ENCODE measurements at regions not wholly inside any gene's neighbourhood (a gene's known extent, or its start where the extent isn't known, plus 50 kb on each side); places are given as distances from the start of the nearest gene placed in this dataset.
"Not testable (repeated sequence)": the region's sequence is repeated elsewhere in the genome, so short reads cannot be mapped to it uniquely, and the experiment has no call there.

DNA sequence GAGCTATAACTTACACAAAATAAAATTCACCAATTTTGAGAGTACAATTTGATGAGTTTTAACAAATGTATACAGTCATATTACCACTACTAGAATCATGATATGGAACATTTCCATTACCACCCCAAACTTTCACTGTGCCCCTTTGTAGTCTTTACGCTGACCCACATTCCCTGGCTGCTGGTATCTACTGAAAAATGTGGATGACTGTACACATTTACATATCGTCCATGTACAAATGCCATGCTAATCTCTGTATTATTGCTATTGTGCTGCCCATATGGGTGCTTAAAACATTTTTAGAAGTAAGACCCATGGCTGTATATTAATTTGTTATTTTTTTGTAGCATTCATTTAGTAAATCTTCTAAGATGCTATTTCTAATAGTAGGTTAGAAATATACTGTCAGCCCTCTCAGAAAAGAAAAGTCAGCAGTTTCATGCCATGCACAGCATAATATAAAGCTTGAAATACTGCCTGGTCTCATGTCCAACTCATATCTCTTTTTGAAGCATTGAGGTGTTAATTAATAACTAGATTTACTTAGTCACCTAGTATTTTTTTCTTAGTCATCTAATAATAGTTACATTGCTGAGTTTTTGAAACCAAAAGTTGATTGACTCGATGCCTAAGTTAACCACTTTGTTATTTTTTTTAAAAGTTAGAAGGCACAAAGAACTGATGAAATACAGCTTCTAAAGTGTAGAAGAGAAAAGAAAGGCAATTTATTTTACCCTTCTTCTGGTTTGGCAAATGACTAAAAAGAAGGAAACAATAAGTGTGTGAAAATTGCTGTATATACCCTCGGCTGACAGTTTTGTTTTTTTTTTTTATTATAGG lies 188.3 kb upstream of the MEF2C start:
- no peaks in the 10 kb centered on the region for H3K27me3 Mint-ChIP-seq
- no peaks in the 10 kb centered on the region for H3K9me3 Mint-ChIP-seq
- H3K4me1 Mint-ChIP-seq: no peaks in the 10 kb centered on the region
- H3K27ac Mint-ChIP-seq: no peak overlapping the region
- no peak for DNase-seq
- no peak overlapping the region for H3K4me3 Mint-ChIP-seq
- no peaks in the 10 kb centered on the region for H3K36me3 Mint-ChIP-seq

DNA sequence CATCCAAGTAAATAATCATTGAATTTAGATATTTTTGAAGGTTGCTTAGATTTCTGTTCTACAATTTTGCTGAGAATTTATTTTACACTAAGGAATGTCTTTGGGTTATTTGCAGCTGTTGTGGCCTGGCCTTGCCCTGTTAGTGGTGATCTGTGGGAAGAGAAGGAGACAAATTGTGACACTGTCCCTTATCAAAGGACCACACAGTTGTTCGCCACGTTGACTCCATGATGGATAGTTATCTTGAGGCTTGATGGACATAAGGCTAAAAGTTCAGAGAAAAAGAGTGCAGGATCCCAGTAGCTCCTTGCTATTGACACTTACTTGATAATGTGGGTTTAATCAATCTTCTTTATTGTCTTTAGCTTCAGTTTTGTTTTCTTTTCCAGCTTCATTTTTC lies 186.6 kb upstream of the MEF2C start:
- no peak overlapping the region for H3K4me3 Mint-ChIP-seq
- no peak overlapping the region for H3K27ac Mint-ChIP-seq
- no peak for DNase-seq
- no peaks in the 10 kb centered on the region for H3K9me3 Mint-ChIP-seq
- H3K36me3 Mint-ChIP-seq: no peaks in the 10 kb centered on the region
- no peaks in the 10 kb centered on the region for H3K27me3 Mint-ChIP-seq
- no peaks in the 10 kb centered on the region for H3K4me1 Mint-ChIP-seq

DNA sequence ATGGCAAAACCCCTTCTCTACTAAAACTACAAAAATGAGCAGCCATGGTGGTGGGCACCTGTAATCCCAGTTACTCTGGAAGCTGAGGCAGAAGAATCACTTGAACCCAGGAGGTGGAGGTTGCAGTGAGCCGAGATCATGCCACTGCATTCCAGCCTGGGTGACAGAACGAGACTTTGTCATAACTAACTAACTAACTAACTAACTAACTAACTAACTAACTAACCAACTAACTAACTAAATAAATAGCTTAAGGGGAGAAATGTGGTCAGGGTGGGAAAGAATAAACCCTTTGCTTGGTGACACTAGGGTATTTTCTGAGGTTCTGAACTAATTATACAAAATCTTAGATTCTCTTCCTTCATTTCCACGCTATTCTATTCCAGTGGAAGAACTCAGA lies 184.4 kb upstream of the MEF2C start:
- H3K4me3 Mint-ChIP-seq: no peak overlapping the region
- H3K4me1 Mint-ChIP-seq: no peaks in the 10 kb centered on the region
- H3K36me3 Mint-ChIP-seq: no peaks in the 10 kb centered on the region
- H3K9me3 Mint-ChIP-seq: no peaks in the 10 kb centered on the region
- H3K27me3 Mint-ChIP-seq: no peaks in the 10 kb centered on the region
- DNase-seq: no peak
- no peak overlapping the region for H3K27ac Mint-ChIP-seq

DNA sequence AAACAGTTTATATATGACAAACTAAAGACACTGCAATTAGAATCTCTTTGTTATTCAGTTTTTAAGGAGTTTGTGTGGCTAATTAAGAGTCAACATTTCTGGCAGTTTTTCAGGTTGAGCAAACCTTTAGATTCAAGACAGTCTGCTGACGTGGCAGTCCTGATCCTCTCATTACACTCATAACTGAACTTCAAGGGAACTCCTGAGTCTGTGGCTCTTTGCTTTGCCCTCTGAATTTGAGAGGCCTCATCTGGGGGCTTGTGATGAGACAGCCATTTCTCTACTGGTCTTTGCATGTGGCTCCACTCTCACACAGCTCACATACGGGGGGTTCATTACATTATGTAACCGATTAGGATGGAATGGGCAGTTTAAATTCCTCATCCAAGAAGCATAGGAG lies 182.9 kb upstream of the MEF2C start:
- Mint-ChIP-seq H3K27ac (no peak overlapping the region), H3K9me3 (no peaks in the 10 kb centered on the region), H3K4me3 (no peak overlapping the region), H3K4me1 (no peaks in the 10 kb centered on the region), H3K27me3 (no peaks in the 10 kb centered on the region), H3K36me3 (no peaks in the 10 kb centered on the region)
- no peak for DNase-seq

DNA sequence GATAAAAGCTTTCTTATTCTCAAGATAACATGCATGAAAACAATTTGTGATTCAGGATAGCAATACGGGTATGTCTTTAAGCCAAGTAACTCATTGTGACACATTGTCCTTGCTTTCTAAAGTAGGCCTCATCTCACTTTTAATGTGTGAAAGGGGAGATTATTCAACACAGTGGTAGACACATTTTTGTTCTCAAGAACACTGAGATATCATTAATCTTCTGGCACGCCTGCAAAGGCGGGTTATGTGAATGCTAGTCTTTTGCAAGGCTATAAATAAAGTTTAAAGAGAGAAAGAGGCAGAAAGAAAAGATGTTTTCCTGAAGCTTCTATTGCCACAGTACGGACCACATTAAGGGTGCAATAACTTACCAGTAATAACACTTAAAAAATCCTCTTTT lies 181.8 kb upstream of the MEF2C start:
- Mint-ChIP-seq H3K9me3 (no peaks in the 10 kb centered on the region), H3K36me3 (no peaks in the 10 kb centered on the region), H3K27me3 (no peaks in the 10 kb centered on the region), H3K4me3 (no peak overlapping the region), H3K27ac (no peak overlapping the region), H3K4me1 (no peaks in the 10 kb centered on the region)
- no peak for DNase-seq

DNA sequence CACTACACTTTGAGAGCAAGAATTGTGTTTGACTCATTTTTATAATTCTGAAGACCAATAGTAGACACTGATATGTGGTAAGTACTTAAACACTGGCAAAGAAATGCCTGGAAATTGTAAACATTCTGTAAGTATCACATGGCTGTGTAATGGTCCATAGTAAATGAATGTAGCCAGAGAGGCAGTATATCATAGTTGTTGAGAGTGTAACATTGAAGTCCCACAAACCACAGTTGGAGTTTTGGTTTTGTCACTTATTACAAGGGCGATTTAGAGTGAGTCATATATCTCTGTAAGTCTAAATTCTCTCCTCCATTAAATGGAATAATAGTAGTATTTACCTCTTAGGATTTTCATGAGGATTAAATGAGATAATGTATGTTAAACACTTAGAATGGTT lies 181.1 kb upstream of the MEF2C start:
- H3K36me3 Mint-ChIP-seq: no peaks in the 10 kb centered on the region
- H3K9me3 Mint-ChIP-seq: no peaks in the 10 kb centered on the region
- H3K27me3 Mint-ChIP-seq: no peaks in the 10 kb centered on the region
- H3K27ac Mint-ChIP-seq: no peak overlapping the region
- H3K4me1 Mint-ChIP-seq: no peaks in the 10 kb centered on the region
- DNase-seq: no peak
- H3K4me3 Mint-ChIP-seq: no peak overlapping the region

DNA sequence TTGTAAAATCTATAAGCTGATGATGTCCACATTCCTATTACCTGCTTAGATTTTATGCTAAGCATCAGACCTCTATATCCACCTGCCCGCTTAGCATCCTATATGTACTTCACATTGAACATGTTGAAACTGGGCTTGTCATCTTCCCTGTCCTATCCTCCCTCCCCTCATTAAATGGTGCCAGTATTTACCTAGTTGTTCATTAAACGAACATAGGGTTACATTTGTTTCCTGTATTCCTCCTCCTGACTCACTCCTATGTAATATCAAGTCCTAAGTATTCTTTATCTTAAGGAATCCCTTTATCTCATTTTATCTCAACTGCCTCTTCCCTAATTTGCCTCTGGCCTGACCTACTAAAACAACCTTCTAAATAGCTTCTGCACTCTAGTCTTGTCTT lies 177.8 kb upstream of the MEF2C start:
- H3K4me3 Mint-ChIP-seq: no peak overlapping the region
- H3K4me1 Mint-ChIP-seq: no peaks in the 10 kb centered on the region
- H3K36me3 Mint-ChIP-seq: no peaks in the 10 kb centered on the region
- H3K27me3 Mint-ChIP-seq: no peaks in the 10 kb centered on the region
- H3K9me3 Mint-ChIP-seq: no peaks in the 10 kb centered on the region
- no peak overlapping the region for H3K27ac Mint-ChIP-seq
- DNase-seq: no peak

DNA sequence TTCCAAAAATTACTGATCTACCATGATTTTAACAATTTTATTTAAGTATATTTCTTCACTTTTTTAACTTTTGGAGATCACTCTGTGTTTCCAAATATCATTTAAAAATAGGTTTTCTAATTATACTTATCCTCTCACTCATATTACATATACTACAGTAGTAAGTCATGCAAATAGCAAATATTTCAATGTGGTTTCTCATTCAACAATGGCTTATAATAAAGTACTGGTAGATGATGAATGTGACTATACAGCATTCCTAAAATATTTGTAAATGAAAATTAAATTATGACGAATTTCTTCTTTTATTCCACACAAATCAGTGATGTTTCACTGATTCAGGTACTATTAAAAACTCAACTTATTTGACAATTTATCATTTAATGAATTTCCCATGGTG lies 176.3 kb upstream of the MEF2C start:
- H3K27me3 Mint-ChIP-seq: no peaks in the 10 kb centered on the region
- no peaks in the 10 kb centered on the region for H3K4me1 Mint-ChIP-seq
- no peak overlapping the region for H3K27ac Mint-ChIP-seq

DNA sequence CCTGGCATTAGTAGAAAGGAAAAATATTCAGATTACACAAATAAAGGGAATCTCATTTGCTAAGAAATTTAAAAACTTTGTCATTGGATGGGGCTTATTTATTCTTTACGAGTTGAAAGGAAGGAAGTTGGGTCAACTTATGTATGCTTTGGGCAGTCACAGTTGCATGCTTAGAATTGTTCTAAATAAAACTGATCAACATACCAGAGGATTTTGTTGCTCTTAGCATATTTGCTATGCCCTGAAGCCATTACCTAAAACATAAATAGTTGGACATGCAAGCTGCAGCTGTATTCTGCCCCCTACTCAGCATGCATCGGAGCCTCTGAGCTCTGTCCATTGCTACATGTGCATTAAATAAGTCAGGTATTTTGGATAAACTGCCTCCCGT lies 172.7 kb upstream of the MEF2C start:
- Mint-ChIP-seq H3K36me3 (no peaks in the 10 kb centered on the region), H3K27ac (no peak overlapping the region), H3K9me3 (no peaks in the 10 kb centered on the region), H3K4me3 (no peak overlapping the region), H3K4me1 (no peaks in the 10 kb centered on the region), H3K27me3 (no peaks in the 10 kb centered on the region)
- DNase-seq: no peak

More for the DNA sequence above, 176.3 kb upstream of the MEF2C start:
- no peak for DNase-seq
- Mint-ChIP-seq H3K9me3 (no peaks in the 10 kb centered on the region), H3K4me3 (no peak overlapping the region), H3K36me3 (no peaks in the 10 kb centered on the region)

DNA sequence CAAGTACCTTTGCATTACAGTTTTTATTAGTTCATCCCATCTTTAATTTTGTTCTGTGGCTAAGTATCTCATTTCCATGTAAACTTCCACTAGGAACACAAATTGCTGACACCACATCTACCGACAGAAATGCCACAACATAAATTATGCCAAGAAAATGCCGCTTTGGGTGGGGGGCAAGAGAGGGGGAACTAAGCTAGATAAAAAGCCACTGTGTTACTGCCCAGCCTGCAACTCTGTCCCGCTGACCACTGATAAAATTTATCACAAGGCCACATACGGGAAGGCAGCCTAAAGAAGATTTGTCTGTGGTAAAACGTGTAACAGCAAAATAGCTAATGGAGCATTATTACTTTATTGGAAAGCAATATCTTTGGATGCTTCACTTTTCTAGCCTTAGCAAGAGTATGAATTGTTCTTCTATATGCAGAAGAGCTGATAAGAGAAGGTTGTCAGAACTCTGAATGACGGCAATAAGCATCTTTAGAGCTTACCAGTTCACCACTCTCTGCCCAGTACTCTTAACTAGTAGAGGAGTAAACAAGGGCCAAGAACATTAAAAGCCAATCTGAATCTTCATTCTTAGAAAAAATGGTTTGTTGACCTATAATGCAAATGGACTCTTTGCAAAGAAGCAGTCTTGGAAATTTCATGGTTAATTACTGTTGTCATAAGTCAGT lies 172.2 kb upstream of the MEF2C start:
- Mint-ChIP-seq H3K27me3 (no peaks in the 10 kb centered on the region), H3K4me3 (no peak overlapping the region), H3K4me1 (no peaks in the 10 kb centered on the region), H3K36me3 (no peaks in the 10 kb centered on the region), H3K9me3 (peaks cover 2% of the 10 kb centered on the region), H3K27ac (no peak overlapping the region)
- DNase-seq: no peak

DNA sequence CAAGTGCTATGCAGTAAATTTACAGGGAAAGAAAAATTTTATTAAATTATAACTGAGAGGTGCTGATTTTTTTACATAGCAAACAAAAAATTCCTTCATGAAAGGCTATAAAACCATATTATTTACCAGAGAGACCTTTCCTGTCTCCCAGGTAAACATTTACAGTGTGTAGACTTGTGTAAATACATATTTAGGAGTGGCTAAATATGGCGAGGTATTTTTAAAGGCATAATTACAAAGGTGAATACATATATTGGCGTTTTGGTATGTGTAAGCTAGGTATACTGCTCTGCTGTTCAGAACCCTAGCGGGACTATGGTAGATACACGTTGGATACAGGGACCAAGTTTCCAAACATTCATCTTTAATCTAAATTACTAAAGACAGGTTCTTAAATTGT lies 170.6 kb upstream of the MEF2C start:
- H3K4me3 Mint-ChIP-seq: no peak overlapping the region
- no peak overlapping the region for H3K27ac Mint-ChIP-seq
- H3K4me1 Mint-ChIP-seq: no peaks in the 10 kb centered on the region
- no peaks in the 10 kb centered on the region for H3K27me3 Mint-ChIP-seq
- no peak for DNase-seq
- H3K9me3 Mint-ChIP-seq: peaks cover 5% of the 10 kb centered on the region
- no peaks in the 10 kb centered on the region for H3K36me3 Mint-ChIP-seq

DNA sequence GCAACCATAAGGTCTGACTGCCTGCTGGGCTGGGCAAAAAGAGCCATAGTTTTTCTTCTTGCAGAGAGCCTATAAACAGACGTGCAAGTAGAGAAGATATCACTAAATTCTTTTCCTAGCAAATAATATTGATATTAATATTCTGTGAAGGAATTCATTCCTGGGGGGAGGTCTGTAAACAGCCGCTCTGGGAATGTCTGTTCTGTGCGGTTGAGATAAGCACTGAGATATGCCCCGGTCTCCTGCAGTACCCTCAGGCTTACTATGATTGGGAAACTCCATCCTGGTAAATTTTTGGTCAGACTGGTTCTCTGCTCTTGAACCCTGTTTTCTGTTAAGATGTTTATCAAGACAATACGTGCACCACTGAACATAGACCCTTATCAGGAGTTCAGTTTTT lies 167.1 kb upstream of the MEF2C start:
- H3K36me3 Mint-ChIP-seq, H3K4me3 Mint-ChIP-seq, H3K27me3 Mint-ChIP-seq, DNase-seq, H3K4me1 Mint-ChIP-seq, H3K9me3 Mint-ChIP-seq, H3K27ac Mint-ChIP-seq: not testable (repeated sequence)

DNA sequence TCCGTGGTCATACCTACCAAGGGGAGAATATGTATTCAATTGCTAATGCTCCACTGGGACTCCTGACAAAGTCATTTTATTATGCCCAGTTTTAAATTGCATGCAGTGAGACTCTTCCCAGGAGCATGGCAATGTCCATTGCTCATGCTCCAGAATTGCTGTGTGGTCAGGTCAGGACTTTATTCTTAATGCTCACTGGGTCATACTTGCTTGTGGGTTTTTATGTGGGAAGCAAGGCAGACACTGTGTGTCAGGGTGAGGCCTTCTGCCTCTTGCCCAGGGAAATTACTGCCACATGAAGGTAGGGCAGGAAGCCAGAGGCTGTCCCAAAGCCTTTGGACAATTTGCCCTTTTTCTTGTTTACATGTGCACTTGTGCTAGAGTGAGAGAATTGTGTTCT lies 164.6 kb upstream of the MEF2C start:
- H3K36me3 Mint-ChIP-seq: no peaks in the 10 kb centered on the region
- DNase-seq: no peak
- peaks cover 5% of the 10 kb centered on the region for H3K9me3 Mint-ChIP-seq
- H3K27me3 Mint-ChIP-seq: no peaks in the 10 kb centered on the region
- no peak overlapping the region for H3K27ac Mint-ChIP-seq
- H3K4me3 Mint-ChIP-seq: no peak overlapping the region
- peaks cover 3% of the 10 kb centered on the region for H3K4me1 Mint-ChIP-seq

DNA sequence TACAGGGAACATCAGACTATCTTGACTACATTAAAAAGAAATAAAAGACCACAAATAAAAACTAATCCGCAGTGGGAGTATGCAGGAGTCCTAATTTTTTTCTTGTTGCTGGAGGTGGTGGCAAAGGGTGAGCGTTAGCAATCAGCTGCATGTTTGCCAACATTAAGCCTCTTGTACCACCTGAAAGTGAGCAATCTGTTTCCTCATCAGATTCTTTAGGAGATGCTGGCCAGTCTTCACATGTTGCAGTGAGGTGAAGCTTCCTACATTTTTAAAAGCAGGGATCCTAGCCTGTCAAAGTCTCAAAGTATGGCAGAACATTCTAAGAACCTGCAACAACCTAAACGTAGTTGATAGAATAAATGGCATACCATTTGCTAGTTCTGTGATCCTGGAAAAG lies 162.2 kb upstream of the MEF2C start:
- Mint-ChIP-seq H3K4me1 (peaks cover 3% of the 10 kb centered on the region), H3K4me3 (no peak overlapping the region), H3K36me3 (no peaks in the 10 kb centered on the region), H3K27me3 (no peaks in the 10 kb centered on the region), H3K27ac (no peak overlapping the region), H3K9me3 (peaks cover 3% of the 10 kb centered on the region)
- DNase-seq: no peak

DNA sequence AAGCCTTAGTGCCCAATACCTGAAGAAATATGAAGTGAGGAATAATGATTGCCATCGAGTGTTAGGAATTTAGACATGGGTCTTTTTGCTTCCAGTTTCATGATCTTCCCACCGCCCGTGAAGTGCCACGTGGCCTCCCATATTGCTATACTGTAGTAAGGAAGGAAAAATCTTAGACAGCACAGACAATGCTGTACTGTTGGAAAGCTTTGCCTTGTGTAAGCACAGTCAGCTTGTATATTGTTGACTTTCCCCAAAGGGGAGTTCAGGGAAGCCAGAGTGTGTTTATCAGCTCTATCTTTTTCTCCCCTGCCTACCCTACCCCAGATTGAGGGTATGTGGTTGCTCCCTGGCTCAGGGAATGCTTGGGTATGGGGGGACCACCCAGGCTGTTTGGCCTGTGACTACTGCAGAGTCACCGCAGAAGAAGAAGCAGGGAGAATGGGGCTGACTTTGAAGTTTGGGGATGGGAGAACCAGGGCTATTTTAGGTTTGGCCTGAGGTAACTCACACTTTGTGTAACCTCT lies 161.8 kb upstream of the MEF2C start:
- H3K36me3 Mint-ChIP-seq: no peaks in the 10 kb centered on the region
- no peaks in the 10 kb centered on the region for H3K27me3 Mint-ChIP-seq
- no peak overlapping the region for H3K4me3 Mint-ChIP-seq
- no peak for DNase-seq
- peaks cover 3% of the 10 kb centered on the region for H3K4me1 Mint-ChIP-seq
- peaks cover 2% of the 10 kb centered on the region for H3K9me3 Mint-ChIP-seq
- no peak overlapping the region for H3K27ac Mint-ChIP-seq

DNA sequence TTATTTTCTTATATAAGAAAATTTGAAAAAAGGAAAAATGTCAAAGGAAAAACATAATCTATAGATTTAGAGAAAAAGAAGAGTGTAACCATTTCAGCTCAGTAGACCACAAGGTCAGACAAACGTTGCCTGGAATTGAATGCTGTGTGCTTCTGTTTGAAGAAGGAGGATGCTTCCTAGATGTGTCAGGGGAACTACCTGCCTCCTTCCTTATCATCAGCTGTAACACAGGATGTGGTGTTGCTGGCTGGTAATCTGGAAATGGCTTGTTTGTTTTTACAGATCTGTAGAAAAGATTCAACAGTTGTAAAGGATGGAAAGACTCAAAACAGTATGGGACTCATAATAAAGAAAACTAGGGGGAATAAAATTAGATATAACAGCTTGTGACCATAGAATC lies 160.7 kb upstream of the MEF2C start:
- H3K27me3 Mint-ChIP-seq: peaks cover 2% of the 10 kb centered on the region
- DNase-seq: no peak
- H3K36me3 Mint-ChIP-seq: no peaks in the 10 kb centered on the region
- no peak overlapping the region for H3K4me3 Mint-ChIP-seq
- peaks cover 3% of the 10 kb centered on the region for H3K4me1 Mint-ChIP-seq
- no peaks in the 10 kb centered on the region for H3K9me3 Mint-ChIP-seq
- H3K27ac Mint-ChIP-seq: no peak overlapping the region
